Renal pelvis (tissue), 1 donor: ENCODE measurements at regions not wholly inside any gene's neighbourhood (a gene's known extent, or its start where the extent isn't known, plus 50 kb on each side); places are given as distances from the start of the nearest gene placed in this dataset.
"Not testable (repeated sequence)": the region's sequence is repeated elsewhere in the genome, so short reads cannot be mapped to it uniquely, and the experiment has no call there.

Experiments used
- DNase-seq: peaks from one replicate; pipeline ENCODE4 v3.0.0-alpha.2; 2013

- DNase-seq, result no peak
Observed at GRCh38 chr14:49114161-49114893, 471.9 kb downstream of the RPS29 start.

GRCh38 chr14:49106741-49107667, 479.2 kb downstream of the RPS29 start:
- DNase-seq, result no peak

- DNase-seq, result no peak
Observed at GRCh38 chr14:49105956-49106355, 480.2 kb downstream of the RPS29 start.

GRCh38 chr14:49105512-49105911, 480.7 kb downstream of the RPS29 start:
- no peak for DNase-seq

- no peak for DNase-seq
Observed at GRCh38 chr14:49092345-49092744, 493.8 kb downstream of the RPS29 start.

- DNase-seq, result no peak
Observed at GRCh38 chr14:49089107-49089506, 497.1 kb downstream of the RPS29 start.

GRCh38 chr14:49073292-49073691, 512.9 kb downstream of the RPS29 start:
- DNase-seq, result not testable (repeated sequence)

GRCh38 chr14:49058511-49058910, 527.7 kb downstream of the RPS29 start:
- DNase-seq, result peak; percentile 69

- no peak for DNase-seq
Observed at GRCh38 chr14:49057838-49058510, 528.2 kb downstream of the RPS29 start.

GRCh38 chr14:49056021-49056420, 530.2 kb downstream of the RPS29 start:
- DNase-seq, result no peak

- peak; percentile 52 for DNase-seq
Observed at GRCh38 chr14:49052521-49052920, 533.7 kb downstream of the RPS29 start.

- no peak for DNase-seq
Observed at GRCh38 chr14:49051328-49052060, 534.7 kb downstream of the RPS29 start.

- DNase-seq, result no peak
Observed at GRCh38 chr14:49050822-49051221, 535.4 kb downstream of the RPS29 start.

- DNase-seq, result no peak
Observed at GRCh38 chr14:49049711-49050110, 536.5 kb downstream of the RPS29 start.

GRCh38 chr14:49044981-49045380, 541.2 kb downstream of the RPS29 start:
- no peak for DNase-seq

- DNase-seq, result no peak
Observed at GRCh38 chr14:49036984-49037516, 549.1 kb downstream of the RPS29 start.

- no peak for DNase-seq
Observed at GRCh38 chr14:49036266-49036665, 549.9 kb downstream of the RPS29 start.

GRCh38 chr14:49033131-49033530, 553.0 kb downstream of the RPS29 start:
- no peak for DNase-seq

GRCh38 chr14:49031710-49032109, 554.5 kb downstream of the RPS29 start:
- not testable (repeated sequence) for DNase-seq

- DNase-seq, result no peak
Observed at GRCh38 chr14:49019467-49020115, 566.6 kb downstream of the RPS29 start.

GRCh38 chr14:49017447-49017846, 568.7 kb downstream of the RPS29 start:
- peak; percentile 4 for DNase-seq
